Choroid plexus epithelial cell (primary cell): ENCODE measurements at regions not wholly inside any gene's neighbourhood (a gene's known extent, or its start where the extent isn't known, plus 50 kb on each side); places are given as distances from the start of the nearest gene placed in this dataset.

Experiments used
- DNase-seq: peaks from one replicate; pipeline ENCODE4 v3.0.0-alpha.2; 2010; ENCODE audit warnings: low read depth
- H3K4me3 ChIP-seq: 2 replicates; pipeline ENCODE4 v1.5.1; 2011; ENCODE audit warnings: low read depth, mild to moderate bottlenecking, control low read depth, low read length, moderate library complexity
- TF ChIP-seq, protein P1 (sequence below): conservative IDR thresholded peaks from 2 replicates; pipeline ENCODE4 v1.5.1; 2011; ENCODE audit warnings: low read depth, mild to moderate bottlenecking, control low read depth, inconsistent platforms, low read length, moderate library complexity

DNA sequence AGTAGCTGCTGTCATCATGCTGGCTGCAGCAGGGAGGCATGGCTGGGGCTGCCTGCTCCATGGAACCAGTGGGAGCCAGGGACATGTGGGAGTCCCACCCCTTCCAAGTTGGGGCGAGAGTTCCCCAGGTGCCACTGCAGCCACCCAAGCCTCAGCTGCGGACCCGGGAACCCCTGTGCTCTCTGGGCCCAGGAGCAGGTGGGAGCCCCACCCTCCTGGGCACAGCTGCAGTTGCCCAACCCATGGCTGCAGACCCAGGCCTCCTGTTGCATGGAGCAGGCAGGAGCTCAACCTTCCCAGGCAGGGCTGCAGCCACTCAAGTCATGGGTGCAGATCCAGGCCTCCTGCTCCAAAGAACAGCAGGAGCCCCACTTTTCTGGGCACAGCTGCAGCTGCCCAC lies 274.2 kb upstream of the KCNJ16 start:
- TF ChIP-seq, protein P1, sequence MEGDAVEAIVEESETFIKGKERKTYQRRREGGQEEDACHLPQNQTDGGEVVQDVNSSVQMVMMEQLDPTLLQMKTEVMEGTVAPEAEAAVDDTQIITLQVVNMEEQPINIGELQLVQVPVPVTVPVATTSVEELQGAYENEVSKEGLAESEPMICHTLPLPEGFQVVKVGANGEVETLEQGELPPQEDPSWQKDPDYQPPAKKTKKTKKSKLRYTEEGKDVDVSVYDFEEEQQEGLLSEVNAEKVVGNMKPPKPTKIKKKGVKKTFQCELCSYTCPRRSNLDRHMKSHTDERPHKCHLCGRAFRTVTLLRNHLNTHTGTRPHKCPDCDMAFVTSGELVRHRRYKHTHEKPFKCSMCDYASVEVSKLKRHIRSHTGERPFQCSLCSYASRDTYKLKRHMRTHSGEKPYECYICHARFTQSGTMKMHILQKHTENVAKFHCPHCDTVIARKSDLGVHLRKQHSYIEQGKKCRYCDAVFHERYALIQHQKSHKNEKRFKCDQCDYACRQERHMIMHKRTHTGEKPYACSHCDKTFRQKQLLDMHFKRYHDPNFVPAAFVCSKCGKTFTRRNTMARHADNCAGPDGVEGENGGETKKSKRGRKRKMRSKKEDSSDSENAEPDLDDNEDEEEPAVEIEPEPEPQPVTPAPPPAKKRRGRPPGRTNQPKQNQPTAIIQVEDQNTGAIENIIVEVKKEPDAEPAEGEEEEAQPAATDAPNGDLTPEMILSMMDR = no peak
- no peak for DNase-seq
- H3K4me3 ChIP-seq = no peak overlapping the region

DNA sequence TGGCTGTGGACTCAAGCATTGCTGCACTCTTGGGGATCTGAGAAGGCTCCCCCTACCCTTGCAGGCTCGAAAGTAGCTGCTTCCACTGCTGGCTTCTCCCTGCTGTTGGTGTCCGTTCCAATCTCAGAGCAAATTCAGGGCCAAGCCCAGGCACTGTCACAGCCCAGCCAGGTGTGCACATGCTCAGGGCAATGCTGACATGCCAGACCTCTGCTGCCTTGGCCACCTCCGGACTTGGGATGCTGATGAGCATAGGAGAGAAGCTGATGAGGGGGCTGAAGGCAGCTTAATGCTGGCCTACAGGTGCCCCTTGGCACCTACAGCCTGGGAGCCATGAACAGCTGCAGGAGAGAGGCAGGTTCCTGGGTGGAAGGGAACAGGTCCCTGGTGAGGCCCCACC lies 273.7 kb upstream of the KCNJ16 start:
- no peak for DNase-seq
- TF ChIP-seq, protein P1 = no peak
- no peak overlapping the region for H3K4me3 ChIP-seq

DNA sequence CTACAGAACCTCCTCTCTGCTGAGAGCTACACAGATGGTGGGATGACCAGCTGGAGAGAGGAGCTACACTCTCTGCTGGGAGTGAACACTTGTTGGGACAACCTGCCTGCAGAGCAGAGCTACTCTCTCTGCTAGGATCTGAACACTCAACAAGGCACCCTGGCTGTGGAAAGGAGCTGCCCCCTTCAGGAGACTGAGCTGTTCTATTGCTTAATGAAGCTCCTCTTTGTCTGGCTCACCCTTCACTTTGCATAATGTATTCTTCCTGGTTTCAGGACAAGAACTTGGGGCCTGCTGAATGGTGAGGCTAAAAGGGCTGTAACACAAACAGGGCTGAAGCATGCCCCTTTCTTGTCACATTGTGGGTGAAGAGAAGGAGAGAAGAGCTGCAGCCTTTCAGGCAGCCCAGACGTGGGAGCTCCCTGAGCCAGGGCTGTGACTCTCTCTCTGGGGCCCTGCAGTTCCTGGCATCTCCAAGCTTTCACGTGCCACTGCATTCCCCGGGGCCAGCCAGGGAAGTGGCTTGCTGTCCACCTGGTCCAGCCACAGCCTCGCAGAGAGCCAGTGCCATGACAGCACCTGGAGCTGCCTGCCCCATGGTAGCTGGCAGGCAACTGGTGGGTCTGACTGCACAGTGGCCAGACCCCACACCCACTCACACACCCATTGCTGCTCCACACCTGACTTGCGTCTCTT lies 272.8 kb upstream of the KCNJ16 start:
- no peak for DNase-seq
- H3K4me3 ChIP-seq = no peak overlapping the region
- TF ChIP-seq, protein P1 = no peak

DNA sequence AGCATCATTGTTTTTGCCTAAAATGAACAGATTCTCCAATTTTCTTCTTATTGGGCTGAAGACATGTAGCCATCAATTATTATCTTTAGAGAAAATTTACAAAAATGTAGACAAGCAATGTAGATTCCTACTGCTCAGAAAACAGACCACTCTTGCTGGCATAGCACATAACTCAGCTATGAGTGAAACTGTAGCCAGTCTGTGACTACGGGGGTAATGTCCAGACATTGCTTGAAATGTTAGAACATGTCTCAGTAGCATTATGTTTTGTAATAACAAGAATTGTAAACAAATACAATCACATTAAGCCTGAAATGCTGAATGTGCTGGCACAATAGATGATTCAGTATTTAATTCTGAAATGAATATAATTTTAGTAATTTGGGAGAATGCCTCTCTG lies 265.7 kb upstream of the KCNJ16 start:
- no peak overlapping the region for H3K4me3 ChIP-seq
- TF ChIP-seq, protein P1 = no peak

DNA sequence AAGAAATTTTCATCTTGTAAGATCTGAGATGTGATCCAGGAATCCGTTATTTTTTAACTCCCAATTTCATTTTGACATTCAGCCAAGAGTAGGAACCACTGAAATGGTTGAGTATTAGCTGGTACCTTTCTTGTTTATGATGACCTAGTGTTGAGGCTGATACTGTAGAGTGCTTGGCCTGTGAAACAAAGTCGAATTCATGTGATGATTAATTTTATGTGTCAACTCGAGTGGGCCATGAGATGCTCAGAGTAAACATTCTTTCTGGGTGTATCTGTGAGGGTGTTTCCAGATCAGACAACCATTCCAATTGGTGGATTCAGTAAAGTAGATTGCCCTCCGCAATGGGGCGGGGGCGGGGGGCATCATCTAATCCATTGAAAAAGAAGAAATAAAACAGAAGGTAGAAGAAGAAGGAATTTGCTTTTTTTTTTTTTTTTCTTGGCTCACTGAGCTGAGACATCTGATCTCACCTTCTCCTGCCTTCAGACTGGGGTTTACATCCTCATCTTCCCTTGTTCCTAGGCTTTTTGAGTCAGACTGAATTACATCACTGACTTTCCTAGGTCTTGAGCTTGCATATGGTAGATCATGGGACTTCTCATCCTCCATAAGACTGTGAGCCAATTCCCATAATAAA lies 264.6 kb upstream of the KCNJ16 start:
- H3K4me3 ChIP-seq = no peak overlapping the region
- TF ChIP-seq, protein P1 = no peak
- no peak for DNase-seq

More for the DNA sequence above, 265.7 kb upstream of the KCNJ16 start:
- DNase-seq = peak; percentile 35

DNA sequence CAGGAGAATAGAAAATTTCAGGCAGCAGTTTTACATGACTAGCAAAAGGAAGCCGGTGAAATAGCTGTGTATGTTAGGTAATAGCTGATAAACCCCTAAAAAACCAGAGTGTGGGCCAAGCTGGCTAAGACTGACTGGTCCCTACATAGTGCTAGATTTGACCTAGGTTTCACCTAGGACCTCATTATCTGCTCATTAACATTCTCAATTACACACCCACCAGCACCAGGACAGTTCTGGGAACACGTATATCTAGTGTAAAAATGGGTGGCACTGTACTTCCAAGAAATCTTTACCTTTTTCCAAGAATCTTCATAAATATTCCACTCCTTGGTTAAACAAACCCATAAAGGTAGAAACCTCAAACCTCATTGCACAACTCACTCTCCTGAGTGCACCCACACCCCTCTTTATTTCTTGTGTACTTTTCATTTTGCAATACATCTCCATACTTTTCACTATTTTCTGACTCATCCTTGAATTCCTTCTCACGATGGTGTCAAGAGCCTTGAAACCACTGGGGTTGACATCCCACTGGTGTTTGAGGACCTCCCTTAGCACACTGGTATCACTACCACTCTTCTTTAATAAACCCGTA lies 262.7 kb upstream of the KCNJ16 start:
- H3K4me3 ChIP-seq = no peak overlapping the region
- TF ChIP-seq, protein P1 = no peak
- DNase-seq = peak; percentile 63

DNA sequence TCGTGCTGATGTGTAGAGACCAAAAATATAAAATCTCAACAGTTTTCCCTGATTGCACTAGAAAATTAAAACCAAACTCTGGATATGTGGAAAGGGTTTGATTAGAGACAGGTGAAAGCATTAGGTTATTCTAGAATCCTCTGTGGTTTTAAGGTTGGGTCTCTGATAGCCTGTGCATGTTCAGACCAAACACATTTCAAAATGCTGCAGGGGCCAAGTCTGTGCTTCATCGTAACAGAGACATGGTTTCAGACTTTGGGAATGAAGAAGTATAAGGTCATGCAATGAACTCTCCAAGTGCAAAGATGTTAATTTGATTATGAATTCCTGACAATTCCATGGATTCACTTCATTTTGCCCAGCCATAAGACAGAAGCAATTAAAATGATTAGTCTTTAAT lies 261.0 kb upstream of the KCNJ16 start:
- no peak for DNase-seq
- TF ChIP-seq, protein P1 = no peak
- H3K4me3 ChIP-seq = no peak overlapping the region
